ENCODE measurements at regions not wholly inside any gene's neighbourhood (a gene's known extent, or its start where the extent isn't known, plus 50 kb on each side); places are given as distances from the start of the nearest gene placed in this dataset.

GRCh38 chr16:86377251-86378022 lies 132.9 kb upstream of the FOXF1 start:
- no peak for DNase-seq

- no peak for DNase-seq
These were observed 132.2 kb upstream of the FOXF1 start for GRCh38 chr16:86378128-86378527.

GRCh38 chr16:86378831-86379504 lies 131.4 kb upstream of the FOXF1 start:
- DNase-seq, result no peak

- no peak for DNase-seq
These were observed 130.9 kb upstream of the FOXF1 start for GRCh38 chr16:86379505-86379846.

GRCh38 chr16:86380030-86380429 lies 130.3 kb upstream of the FOXF1 start:
- DNase-seq, result no peak

- DNase-seq, result no peak
These were observed 128.8 kb upstream of the FOXF1 start for GRCh38 chr16:86381491-86381890.

GRCh38 chr16:86382067-86382773 lies 128.1 kb upstream of the FOXF1 start:
- DNase-seq, result no peak

GRCh38 chr16:86382774-86383407 lies 127.4 kb upstream of the FOXF1 start:
- DNase-seq, result no peak

GRCh38 chr16:86383488-86384262 lies 126.7 kb upstream of the FOXF1 start:
- no peak for DNase-seq

- no peak for DNase-seq
These were observed 126.1 kb upstream of the FOXF1 start for GRCh38 chr16:86384263-86384649.

GRCh38 chr16:86384980-86385379 lies 125.3 kb upstream of the FOXF1 start:
- no peak for DNase-seq

GRCh38 chr16:86387468-86388440 lies 122.6 kb upstream of the FOXF1 start:
- DNase-seq, result no peak

- DNase-seq, result no peak
These were observed 121.4 kb upstream of the FOXF1 start for GRCh38 chr16:86388976-86389375.

GRCh38 chr16:86389566-86390328 lies 120.6 kb upstream of the FOXF1 start:
- DNase-seq, result no peak

- DNase-seq, result no peak
These were observed 120.0 kb upstream of the FOXF1 start for GRCh38 chr16:86390335-86390734.

GRCh38 chr16:86391486-86391885 lies 118.8 kb upstream of the FOXF1 start:
- DNase-seq, result no peak

- DNase-seq, result no peak
These were observed 118.3 kb upstream of the FOXF1 start for GRCh38 chr16:86391984-86392383.

GRCh38 chr16:86392436-86393152 lies 117.7 kb upstream of the FOXF1 start:
- DNase-seq, result no peak

GRCh38 chr16:86393907-86394626 lies 116.3 kb upstream of the FOXF1 start:
- no peak for DNase-seq
